GM12878 (cell line): ENCODE measurements at regions not wholly inside any gene's neighbourhood (a gene's known extent, or its start where the extent isn't known, plus 50 kb on each side); places are given as distances from the start of the nearest gene placed in this dataset.

Experiments used
- ATAC-seq: fragments of 200-7000 bp; cut with Tn5 transposase; 3 replicates; pipeline ENCODE4 v1.9.1; 2020; ENCODE audit warnings: mild to moderate bottlenecking, moderate library complexity
- BruUV-seq: library from RNA; stranded (reverse); fragments of 400-500 nt; replicated peaks from 2 replicates; lab custom pipeline; 2021; lab: Mats Ljungman, UMichigan
- CTCF ChIA-PET: fragments of 300-600 bp; sonication (Branson Sonifier 250); formaldehyde crosslinking; extraction: SDS; loops from one replicate; lab custom pipeline; 2021; ENCODE audit warnings: inconsistent platforms; lab: Yijun Ruan, JAX
- POLR2A ChIA-PET: fragments of 350-600 bp; formaldehyde crosslinking; extraction: SDS; loops from one replicate; lab custom pipeline; 2021; ENCODE audit warnings: inconsistent platforms; lab: Charles Lee
- RAD21 ChIA-PET: fragments of 300-600 bp; sonication (Branson Sonifier 250); formaldehyde crosslinking; loops from one replicate; lab custom pipeline; 2023; ENCODE audit warnings: antibody characterized with exemption; ENCODE audit not compliant: unreplicated experiment; lab: Charles Lee
- SMC1A ChIA-PET: fragments of 300-600 bp; sonication (Branson Sonifier 250); formaldehyde crosslinking; loops from one replicate; lab custom pipeline; 2023; ENCODE audit not compliant: unreplicated experiment, uncharacterized antibody; lab: Charles Lee
- DNase-seq: peaks from one replicate; pipeline ENCODE4 v3.0.0-alpha.2; 2011; ENCODE audit warnings: low read depth, low spot score
- FAIRE-seq: peaks from 3 replicates; lab custom pipeline; 2011; peaks lifted over from hg19 to GRCh38; lab: Jason Lieb, UNC
- H2AFZ ChIP-seq: 2 replicates; pipeline ENCODE4 v1.6.0; 2011; ENCODE audit warnings: low read depth, low read length, control low read depth; ENCODE audit not compliant: control insufficient read depth
- H3K27ac ChIP-seq: 2 replicates; pipeline ENCODE4 v1.5.1; 2011; ENCODE audit warnings: control low read depth; ENCODE audit not compliant: control insufficient read depth, insufficient read depth
- H3K27me3 ChIP-seq, 2 experiments: replicated peaks in 1 of 2; 2 replicates each; pipeline versions ENCODE4 v1.6.0 to v1.6.1; 2011; ENCODE audit warnings: low read length in 1 of 2; ENCODE audit not compliant: control insufficient read depth in 2 of 2, insufficient read depth in 2 of 2
- H3K36me3 ChIP-seq, 2 experiments: 2 replicates each; pipeline ENCODE4 v1.5.1; 2011; ENCODE audit warnings: low read length in 1 of 2; ENCODE audit not compliant: control insufficient read depth in 2 of 2, insufficient read depth in 2 of 2
- H3K4me1 ChIP-seq: 2 replicates; pipeline ENCODE4 v1.6.1; 2011; ENCODE audit warnings: mild to moderate bottlenecking, low read length, moderate library complexity, mixed read lengths; ENCODE audit not compliant: control insufficient read depth, insufficient read depth
- H3K4me2 ChIP-seq: 2 replicates; pipeline ENCODE4 v1.6.0; 2011; ENCODE audit warnings: control low read depth; ENCODE audit not compliant: control insufficient read depth, insufficient read depth
- H3K4me3 ChIP-seq: fragments of 200-600 bp; sonication (generic); 2 replicates; pipeline ENCODE4 v1.5.1; 2016
- H3K79me2 ChIP-seq: 2 replicates; pipeline ENCODE4 v1.6.0; 2011; ENCODE audit warnings: low read length; ENCODE audit not compliant: control insufficient read depth, insufficient read depth
- H3K9ac ChIP-seq: 2 replicates; pipeline ENCODE4 v1.8.0; 2011; ENCODE audit warnings: low read length, control low read depth, mixed read lengths; ENCODE audit not compliant: control insufficient read depth, insufficient read depth
- H3K9me3 ChIP-seq: replicated peaks from 3 replicates; pipeline ENCODE4 v1.5.1; 2011; ENCODE audit warnings: mild to moderate bottlenecking, low read length; ENCODE audit not compliant: control insufficient read depth, insufficient read depth
- H4K20me1 ChIP-seq: 2 replicates; pipeline ENCODE4 v1.6.0; 2011; ENCODE audit not compliant: control insufficient read depth, insufficient read depth
- ATF7 ChIP-seq: fragments of 450-650 bp; IDR thresholded peaks from 2 replicates; pipeline ENCODE4 v1.6.1; 2016; ENCODE audit warnings: low read depth, mild to moderate bottlenecking
- BACH1 ChIP-seq: fragments of 450-650 bp; IDR thresholded peaks from 2 replicates; pipeline ENCODE4 v1.6.1; 2017; ENCODE audit warnings: mild to moderate bottlenecking, borderline replicate concordance
- BMI1 ChIP-seq: fragments of 450-650 bp; IDR thresholded peaks from 2 replicates; pipeline ENCODE4 v1.6.1; 2016; ENCODE audit warnings: mild to moderate bottlenecking, moderate library complexity, borderline replicate concordance
- BRCA1 ChIP-seq: IDR thresholded peaks from 2 replicates; pipeline ENCODE4 v1.6.1; 2011; ENCODE audit warnings: low read depth, low read length, improper control_type of control experiment
- CBX3 ChIP-seq: fragments of 200-600 bp; sonication (generic); IDR thresholded peaks from 2 replicates; pipeline ENCODE4 v1.6.1; 2016; ENCODE audit warnings: low read depth, borderline replicate concordance
- DPF2 ChIP-seq: fragments of 450-650 bp; IDR thresholded peaks from 2 replicates; pipeline ENCODE4 v1.6.1; 2017; ENCODE audit warnings: mild to moderate bottlenecking
- EGR1 ChIP-seq, 2 experiments: IDR thresholded peaks; 1 replicate in 1 of 2; 2 replicates in 1 of 2; pipeline ENCODE4 v1.6.1; 2011 to 2012; ENCODE audit warnings: low read depth in 2 of 2, low read length in 2 of 2, borderline replicate concordance in 1 of 2, mild to moderate bottlenecking in 1 of 2, moderate library complexity in 1 of 2
- GABPA ChIP-seq: IDR thresholded peaks from 2 replicates; pipeline ENCODE4 v1.6.1; 2014; ENCODE audit warnings: antibody characterized with exemption, low read depth, mild to moderate bottlenecking, inconsistent platforms
- JUNB ChIP-seq: IDR thresholded peaks from 2 replicates; pipeline ENCODE4 v1.6.1; 2016; ENCODE audit warnings: antibody characterized with exemption, mild to moderate bottlenecking
- MEF2A ChIP-seq: IDR thresholded peaks from 2 replicates; pipeline ENCODE4 v1.6.1; 2011; ENCODE audit warnings: low read depth, mild to moderate bottlenecking, low read length, moderate library complexity; ENCODE audit not compliant: insufficient read depth
- RUNX3 ChIP-seq: IDR thresholded peaks from 2 replicates; pipeline ENCODE4 v1.6.1; 2012; ENCODE audit warnings: low read length, inconsistent platforms
- SMC3 ChIP-seq: IDR thresholded peaks from 2 replicates; pipeline ENCODE4 v1.6.1; 2011; ENCODE audit warnings: low read length, improper control_type of control experiment, borderline replicate concordance
- SUPT20H ChIP-seq: IDR thresholded peaks from 2 replicates; pipeline ENCODE4 v1.6.1; 2011; ENCODE audit warnings: low read depth, mild to moderate bottlenecking, low read length, moderate library complexity, borderline replicate concordance; ENCODE audit not compliant: control insufficient read depth
- TCF3 ChIP-seq: IDR thresholded peaks from 2 replicates; pipeline ENCODE4 v1.6.1; 2012; ENCODE audit warnings: low read depth, mild to moderate bottlenecking, low read length, borderline replicate concordance; ENCODE audit not compliant: insufficient read depth
- YBX1 ChIP-seq: fragments of 450-650 bp; IDR thresholded peaks from 2 replicates; pipeline ENCODE4 v1.6.1; 2016; ENCODE audit warnings: antibody characterized with exemption
- ZNF24 ChIP-seq: fragments of 450-650 bp; IDR thresholded peaks from 2 replicates; pipeline ENCODE4 v1.6.1; 2017; ENCODE audit warnings: antibody characterized with exemption, mild to moderate bottlenecking
- ZNF384 ChIP-seq: IDR thresholded peaks from 2 replicates; pipeline ENCODE4 v1.6.1; 2012; ENCODE audit warnings: low read depth, mild to moderate bottlenecking, low read length, improper control_type of control experiment, borderline replicate concordance
- WGBS: methylation state at CpG from one replicate; pipeline ENCODE4 v1.1.6; 2016; ENCODE audit warnings: low lambda C conversion rate; ENCODE audit not compliant: insufficient replicate concordance, insufficient coverage; ENCODE audit errors: missing lambda C conversion rate; 5-methylcytosine and 5-hydroxymethylcytosine counted together
- in situ Hi-C: fragments of 300-500 bp; cut with MboI; formaldehyde crosslinking; loops from 9 replicates; pipeline ENCODE4 v1.14.3; 2018; ENCODE audit warnings: mixed read lengths
- intact Hi-C: fragments of 100-400 bp; cut with micrococcal nuclease; formaldehyde crosslinking; loops from one replicate; pipeline ENCODE4 v1.14.2; 2022; ENCODE audit not compliant: unreplicated experiment

- Histone ChIP-seq H3K79me2 (no peaks in the 10 kb centered on the region), H3K4me1 (no peaks in the 10 kb centered on the region), H3K9ac (no peak overlapping the region), H3K36me3 (no peaks in the 10 kb centered on the region), H3K4me2 (no peak overlapping the region), H3K9me3 (no peaks in the 10 kb centered on the region), H4K20me1 (no peaks in the 10 kb centered on the region), H3K27me3 (no peaks in the 10 kb centered on the region), H3K4me3 (no peak overlapping the region), H3K27ac (no peak overlapping the region), H2AFZ (no peak overlapping the region)
- ATAC-seq (no peak), DNase-seq (no peak), FAIRE-seq (no peak)
- ChIA-PET CTCF (interaction anchor here (1.2 kb wide), 1 partner anchor 119 kb away, joined by 3 read pairs; no protein-coding TSS in a partner anchor), RAD21 (no interaction called here), SMC1A (interaction anchor here (0.6 kb wide), 1 partner anchor 188 kb away, joined by 3 read pairs; no protein-coding TSS in a partner anchor), POLR2A (no interaction called here)
- TF ChIP-seq BACH1 (no peak), TCF3 (no peak), BMI1 (no peak), EGR1 (IDR thresholded peaks at IDR 0.05; ENCODE audit: borderline replicate concordance in 1 of 2, low read depth in 2 of 2, low read length in 2 of 2) (no peak), SMC3 (no peak), ZNF384 (no peak), GABPA (no peak), MEF2A (no peak), JUNB (no peak), RUNX3 (no peak), ATF7 (no peak), BRCA1 (no peak), SUPT20H (no peak), DPF2 (no peak), ZNF24 (no peak), YBX1 (no peak), CBX3 (no peak)
- intact Hi-C loops (no loop called here), in situ Hi-C loops (no loop called here)
- WGBS = no CpG with 5 or more reads among the region's 2 CpGs
- BruUV-seq = no TSS peak
Observed at GRCh38 chr7:136566491-136566890, 302.0 kb upstream of the CHRM2 start.
